HL-60 (cell line): ENCODE measurements at regions not wholly inside any gene's neighbourhood (a gene's known extent, or its start where the extent isn't known, plus 50 kb on each side); places are given as distances from the start of the nearest gene placed in this dataset.

Experiments used
- DNase-seq, 2 experiments: peaks; one replicate each; pipeline ENCODE4 v3.0.0-alpha.2; 2010 to 2020; ENCODE audit warnings: low read depth in 1 of 2, low spot score in 1 of 2
- H3K27ac ChIP-seq: fragments of 250-450 bp; sonication (Bioruptor Pico); replicated peaks from 2 replicates; pipeline ENCODE4 v1.5.1; 2020; ENCODE audit warnings: mild to moderate bottlenecking, moderate library complexity
- H3K27me3 ChIP-seq: fragments of 250-450 bp; sonication (Bioruptor Pico); 2 replicates; pipeline ENCODE4 v1.5.1; 2021; ENCODE audit warnings: mild to moderate bottlenecking, moderate library complexity; ENCODE audit not compliant: insufficient read depth, poor library complexity, severe bottlenecking
- H3K4me3 ChIP-seq: replicated peaks from 2 replicates; pipeline ENCODE4 v1.5.1; 2011; ENCODE audit warnings: mild to moderate bottlenecking, control low read depth, low read length; ENCODE audit not compliant: insufficient read depth
- CTCF ChIP-seq: IDR thresholded peaks from one replicate; pipeline ENCODE4 v1.5.1; 2011; ENCODE audit warnings: low read length, control low read depth, inconsistent platforms; ENCODE audit not compliant: insufficient read depth
- GABPA ChIP-seq: IDR thresholded peaks from 2 replicates; pipeline ENCODE4 v1.6.1; 2012; ENCODE audit warnings: low read depth
- POLR2AphosphoS5 ChIP-seq: IDR thresholded peaks from 2 replicates; pipeline ENCODE4 v1.6.1; 2012; ENCODE audit warnings: low read depth
- REST ChIP-seq: IDR thresholded peaks from 2 replicates; pipeline ENCODE4 v1.6.1; 2012; ENCODE audit warnings: low read depth; ENCODE audit not compliant: insufficient replicate concordance
- SPI1 ChIP-seq: IDR thresholded peaks from 2 replicates; pipeline ENCODE4 v1.6.1; 2012; ENCODE audit warnings: low read depth, mild to moderate bottlenecking, borderline replicate concordance

GRCh38 chr6:125550892-125551291 lies 198.5 kb upstream of the HEY2 start:
- Histone ChIP-seq H3K27ac (no peak overlapping the region), H3K4me3 (no peak overlapping the region), H3K27me3 (peaks cover 9% of the 10 kb centered on the region)
- DNase-seq, result no peak
- TF ChIP-seq REST, result no peak
- no peak for TF ChIP-seq GABPA
- no peak for TF ChIP-seq SPI1
- no peak for TF ChIP-seq POLR2AphosphoS5
- no peak for TF ChIP-seq CTCF

- Histone ChIP-seq H3K27me3 (peaks cover 9% of the 10 kb centered on the region), H3K27ac (no peak overlapping the region), H3K4me3 (no peak overlapping the region)
- TF ChIP-seq CTCF, result no peak
- TF ChIP-seq POLR2AphosphoS5, result no peak
- TF ChIP-seq GABPA, result no peak
- no peak for TF ChIP-seq SPI1
- TF ChIP-seq REST, result no peak
- no peak for DNase-seq
Observed at GRCh38 chr6:125552819-125553218, 196.6 kb upstream of the HEY2 start.

- no peak for TF ChIP-seq SPI1
- no peak for TF ChIP-seq POLR2AphosphoS5
- no peak for TF ChIP-seq GABPA
- TF ChIP-seq REST, result no peak
- TF ChIP-seq CTCF, result no peak
- H3K27ac ChIP-seq, result no peak overlapping the region
- peaks cover 9% of the 10 kb centered on the region for H3K27me3 ChIP-seq
- no peak for DNase-seq
- no peak overlapping the region for H3K4me3 ChIP-seq
Observed at GRCh38 chr6:125554456-125554855, 195.0 kb upstream of the HEY2 start.
